ENCODE measurements at regions not wholly inside any gene's neighbourhood (a gene's known extent, or its start where the extent isn't known, plus 50 kb on each side); places are given as distances from the start of the nearest gene placed in this dataset.

DNA sequence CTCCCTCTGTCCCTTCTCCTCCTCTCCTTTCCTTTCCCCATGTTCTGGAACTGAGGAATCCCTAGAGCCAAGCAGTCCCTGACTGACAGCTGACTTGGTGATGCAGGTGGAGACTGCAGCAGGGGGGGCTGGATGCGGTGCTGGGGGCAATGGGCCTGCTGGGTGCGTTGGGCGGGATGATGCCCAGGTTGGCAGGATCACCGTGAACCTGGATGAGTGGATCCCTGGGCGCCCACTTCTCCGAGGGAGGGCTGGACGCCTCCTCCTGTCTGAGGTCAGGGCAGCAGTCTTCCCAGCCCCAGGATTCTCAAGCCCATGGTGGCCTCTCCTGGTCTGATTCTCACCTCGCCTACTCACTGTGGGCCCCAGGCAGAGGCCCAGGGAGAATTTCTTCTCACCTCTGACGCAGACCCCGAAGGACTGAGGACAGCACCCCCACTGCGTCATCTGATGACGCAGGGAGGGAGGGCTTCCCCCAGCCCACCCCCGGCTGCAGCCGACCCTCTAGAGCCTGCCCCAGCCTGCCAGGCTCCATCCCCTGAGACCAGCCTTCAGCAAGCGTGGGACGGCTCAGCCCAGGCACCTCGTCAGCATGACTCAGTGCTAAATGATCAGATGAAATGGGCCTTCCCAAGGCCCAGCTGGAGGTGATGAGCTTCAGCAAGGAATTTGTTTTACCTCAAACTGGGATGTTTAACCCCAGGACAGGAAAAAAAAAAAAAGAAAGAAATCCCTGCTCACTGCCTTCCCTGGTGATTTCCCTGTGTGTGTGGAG lies 188.0 kb upstream of the TNRC6C start:
- WGBS (ENCODE audit: insufficient coverage), result 82% methylated on average over 17 of the region's 17 CpGs
- Histone ChIP-seq H3K27me3 (replicated peaks in 1 of 2; ENCODE audit: control insufficient read depth in 2 of 2, extremely low read depth in 1 of 2, insufficient read depth in 2 of 2, low read length in 1 of 2) (peaks cover 0 to 4% of the 10 kb centered on the region in 2 experiments), H3K4me3 (ENCODE audit: control insufficient read depth in 1 of 2, extremely low read depth in 1 of 2, low read length in 1 of 2) (no peak overlapping the region), H3K36me3 (ENCODE audit: control insufficient read depth in 2 of 2, extremely low read depth in 1 of 2, insufficient read depth in 1 of 2, low read length in 1 of 2) (no peaks in the 10 kb centered on the region), H3K9me3 (no peaks in the 10 kb centered on the region), H3K27ac (ENCODE audit: low read length) (no peak overlapping the region), H3K4me1 (ENCODE audit: control insufficient read depth in 1 of 2, extremely low read depth in 1 of 2, insufficient read depth in 2 of 2, low read length in 2 of 2) (peaks cover 0 to 14% of the 10 kb centered on the region in 2 experiments)
- Mint-ChIP-seq H3K36me3 (no peaks in the 10 kb centered on the region), H3K27me3 (peaks cover 0 to 2% of the 10 kb centered on the region in 2 donors), H3K27ac (no peak overlapping the region), H3K4me1 (peaks cover 14 to 17% (median 15%) of the 10 kb centered on the region in 3 donors), H3K9me3 (no peaks in the 10 kb centered on the region), H3K4me3 (no peak overlapping the region)
- ChIA-PET POLR2A (no interaction called here), CTCF (interaction anchor here in 1 of 2 donors (1.5 kb wide), 1 partner anchor 188 kb away, joined by 3 read pairs; the partner anchor contains the start of gene TNRC6C)
- DNase-seq (no peak), ATAC-seq (replicated peaks in 1 of 4) (no peak)

DNA sequence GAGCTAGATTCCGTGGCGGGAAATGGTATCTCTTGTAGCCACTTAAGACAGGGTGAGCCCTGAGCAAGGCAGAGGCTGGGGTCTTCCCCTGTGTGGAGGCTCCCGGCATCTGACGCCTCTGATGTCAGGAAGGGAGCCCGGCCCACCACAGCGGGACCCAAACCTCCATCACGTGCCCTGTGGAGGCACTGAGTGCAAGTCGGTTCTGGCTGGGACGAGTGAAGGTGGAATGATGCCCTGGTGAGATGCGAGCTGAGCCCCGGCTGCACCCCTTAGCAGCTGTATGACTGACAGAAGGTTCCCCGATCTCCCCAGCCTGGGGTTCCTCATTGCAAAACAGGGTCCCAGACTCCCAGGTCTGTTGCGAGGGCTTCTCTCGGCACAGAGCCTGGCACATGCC lies 187.4 kb upstream of the TNRC6C start:
- Histone ChIP-seq H3K27me3 (replicated peaks in 1 of 2; ENCODE audit: control insufficient read depth in 2 of 2, extremely low read depth in 1 of 2, insufficient read depth in 2 of 2, low read length in 1 of 2) (peaks cover 0 to 4% of the 10 kb centered on the region in 2 experiments), H3K9me3 (no peaks in the 10 kb centered on the region), H3K4me1 (ENCODE audit: control insufficient read depth in 1 of 2, extremely low read depth in 1 of 2, insufficient read depth in 2 of 2, low read length in 2 of 2) (peaks cover 0 to 14% of the 10 kb centered on the region in 2 experiments), H3K27ac (ENCODE audit: low read length) (no peak overlapping the region), H3K36me3 (ENCODE audit: control insufficient read depth in 2 of 2, extremely low read depth in 1 of 2, insufficient read depth in 1 of 2, low read length in 1 of 2) (no peaks in the 10 kb centered on the region), H3K4me3 (ENCODE audit: control insufficient read depth in 1 of 2, extremely low read depth in 1 of 2, low read length in 1 of 2) (no peak overlapping the region)
- Mint-ChIP-seq H3K27ac (no peak overlapping the region), H3K4me3 (no peak overlapping the region), H3K36me3 (no peaks in the 10 kb centered on the region), H3K27me3 (peaks cover 0 to 2% of the 10 kb centered on the region in 2 donors), H3K9me3 (no peaks in the 10 kb centered on the region), H3K4me1 (peaks cover 14 to 17% (median 15%) of the 10 kb centered on the region in 3 donors)
- DNase-seq (no peak), ATAC-seq (replicated peaks in 1 of 4) (no peak)
- ChIA-PET POLR2A (no interaction called here), CTCF (interaction anchor here in 1 of 2 donors (1.5 kb wide), 1 partner anchor 187 kb away, joined by 3 read pairs; the partner anchor contains the start of gene TNRC6C)
- WGBS (ENCODE audit: insufficient coverage), result 91% methylated on average over 12 of the region's 14 CpGs

DNA sequence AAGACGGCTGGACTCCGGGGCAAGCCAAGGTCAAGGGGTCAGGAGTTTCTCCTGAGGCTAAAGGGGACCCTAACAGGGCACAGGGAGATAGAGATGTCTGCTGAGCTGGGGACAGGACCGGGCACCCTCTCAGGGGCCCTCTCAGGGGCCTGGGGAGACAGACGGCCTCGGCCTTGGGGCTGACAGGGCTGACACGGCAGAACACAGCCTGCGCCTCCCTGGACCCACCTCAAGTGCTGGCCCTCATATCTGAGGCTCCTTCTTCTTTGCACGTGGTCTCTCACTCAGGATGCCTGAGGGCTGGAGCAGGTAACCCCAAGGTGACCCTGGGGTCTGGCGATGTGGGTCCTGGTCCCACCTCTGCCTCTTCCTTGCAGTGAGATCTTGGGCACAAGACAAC lies 186.9 kb upstream of the TNRC6C start:
- Mint-ChIP-seq H3K9me3 (no peaks in the 10 kb centered on the region), H3K27ac (no peak overlapping the region), H3K36me3 (no peaks in the 10 kb centered on the region), H3K4me1 (peaks cover 14 to 17% (median 15%) of the 10 kb centered on the region in 3 donors), H3K4me3 (no peak overlapping the region), H3K27me3 (peaks cover 0 to 2% of the 10 kb centered on the region in 2 donors)
- H3K9me3 ChIP-seq, result no peaks in the 10 kb centered on the region
- ATAC-seq (replicated peaks in 1 of 4) (no peak), DNase-seq (no peak)
- H3K4me3 ChIP-seq (ENCODE audit: control insufficient read depth in 1 of 2, extremely low read depth in 1 of 2, low read length in 1 of 2), result no peak overlapping the region
- H3K27ac ChIP-seq (ENCODE audit: low read length), result no peak overlapping the region
- ChIA-PET CTCF (interaction anchor here in 1 of 2 donors (1.4 to 1.5 kb wide), 2 partner anchors 187 to 242 kb away, joined by 3 to 6 read pairs; partner anchors contain the start of gene TNRC6C), POLR2A (no interaction called here)
- 89% methylated on average over 9 of the region's 9 CpGs for WGBS (ENCODE audit: insufficient coverage)
- H3K27me3 ChIP-seq (replicated peaks in 1 of 2; ENCODE audit: control insufficient read depth in 2 of 2, extremely low read depth in 1 of 2, insufficient read depth in 2 of 2, low read length in 1 of 2), result peaks cover 0 to 4% of the 10 kb centered on the region in 2 experiments
- H3K4me1 ChIP-seq (ENCODE audit: control insufficient read depth in 1 of 2, extremely low read depth in 1 of 2, insufficient read depth in 2 of 2, low read length in 2 of 2), result peaks cover 0 to 14% of the 10 kb centered on the region in 2 experiments
- H3K36me3 ChIP-seq (ENCODE audit: control insufficient read depth in 2 of 2, extremely low read depth in 1 of 2, insufficient read depth in 1 of 2, low read length in 1 of 2), result no peaks in the 10 kb centered on the region

DNA sequence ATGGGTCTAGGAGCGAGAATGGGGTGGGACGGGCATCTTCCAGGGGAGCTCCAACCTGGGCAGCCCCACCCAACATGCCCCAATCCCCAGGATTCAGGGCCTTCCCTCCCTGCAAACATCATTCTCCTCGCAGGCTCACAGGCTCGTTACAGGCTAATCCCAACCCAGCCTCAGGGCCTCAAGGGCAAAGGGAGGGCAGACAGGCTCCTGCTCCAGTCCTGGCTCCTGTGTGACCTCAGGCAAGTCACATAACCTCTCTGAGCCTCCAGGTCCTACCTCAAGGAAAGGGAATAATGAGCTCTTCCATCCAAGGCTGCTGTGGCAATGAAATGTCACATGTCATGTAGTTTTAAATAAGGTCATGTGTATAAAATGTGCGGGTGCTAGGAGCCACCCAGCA lies 186.5 kb upstream of the TNRC6C start:
- Histone ChIP-seq H3K9me3 (no peaks in the 10 kb centered on the region), H3K36me3 (ENCODE audit: control insufficient read depth in 2 of 2, extremely low read depth in 1 of 2, insufficient read depth in 1 of 2, low read length in 1 of 2) (no peaks in the 10 kb centered on the region), H3K27me3 (replicated peaks in 1 of 2; ENCODE audit: control insufficient read depth in 2 of 2, extremely low read depth in 1 of 2, insufficient read depth in 2 of 2, low read length in 1 of 2) (peaks cover 0 to 4% of the 10 kb centered on the region in 2 experiments), H3K4me3 (ENCODE audit: control insufficient read depth in 1 of 2, extremely low read depth in 1 of 2, low read length in 1 of 2) (no peak overlapping the region), H3K27ac (ENCODE audit: low read length) (no peak overlapping the region), H3K4me1 (ENCODE audit: control insufficient read depth in 1 of 2, extremely low read depth in 1 of 2, insufficient read depth in 2 of 2, low read length in 2 of 2) (peaks cover 0 to 14% of the 10 kb centered on the region in 2 experiments)
- H3K27me3 Mint-ChIP-seq, result peaks cover 0 to 2% of the 10 kb centered on the region in 2 donors
- CTCF ChIA-PET, result interaction anchor here in 1 of 2 donors (1.4 to 1.5 kb wide), 2 partner anchors 186 to 242 kb away, joined by 3 to 6 read pairs; partner anchors contain the start of gene TNRC6C
- H3K9me3 Mint-ChIP-seq, result no peaks in the 10 kb centered on the region
- peak overlapping the region in 1 of 2 donors; percentile 69 for H3K27ac Mint-ChIP-seq
- ATAC-seq (replicated peaks in 1 of 4) (no peak), DNase-seq (no peak)
- H3K4me3 Mint-ChIP-seq, result no peak overlapping the region
- no peaks in the 10 kb centered on the region for H3K36me3 Mint-ChIP-seq
- H3K4me1 Mint-ChIP-seq, result peaks cover 14 to 17% (median 15%) of the 10 kb centered on the region in 3 donors
- POLR2A ChIA-PET, result interaction anchor here in 1 of 2 donors (0.7 kb wide), 1 partner anchor 241 kb away, joined by 5 read pairs; no protein-coding TSS in a partner anchor
- 91% methylated on average over 3 of the region's 5 CpGs for WGBS (ENCODE audit: insufficient coverage)

DNA sequence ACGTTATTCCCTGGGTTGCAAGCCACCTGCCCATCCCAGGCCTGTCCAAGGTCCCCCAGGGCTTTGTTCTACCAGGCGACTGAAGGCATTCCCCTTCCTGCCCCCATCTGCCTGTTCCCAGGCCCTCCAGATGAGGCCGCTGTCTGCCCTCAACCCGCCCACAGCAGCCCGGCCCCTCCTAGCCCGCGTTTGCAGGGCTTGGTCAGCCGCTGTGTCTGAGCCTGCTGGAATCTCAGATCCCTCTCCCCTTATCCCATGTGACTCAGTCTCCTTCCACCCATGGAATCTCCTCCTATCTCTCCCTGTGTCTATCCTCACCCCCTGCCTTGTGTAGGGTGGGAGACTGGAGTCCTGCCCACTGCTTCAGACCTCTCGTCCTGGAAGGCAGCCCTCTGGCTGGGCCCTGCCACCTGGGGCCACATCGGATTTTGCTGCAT lies 186.0 kb upstream of the TNRC6C start:
- ChIA-PET POLR2A (interaction anchor here in 1 of 2 donors (0.7 kb wide), 1 partner anchor 241 kb away, joined by 5 read pairs; no protein-coding TSS in a partner anchor), CTCF (interaction anchor here in 1 of 2 donors (1.4 kb wide), 1 partner anchor 241 kb away, joined by 6 read pairs; no protein-coding TSS in a partner anchor)
- H3K27me3 Mint-ChIP-seq, result peaks cover 0 to 2% of the 10 kb centered on the region in 2 donors
- H3K4me3 ChIP-seq (ENCODE audit: control insufficient read depth in 1 of 2, extremely low read depth in 1 of 2, low read length in 1 of 2), result no peak overlapping the region
- H3K4me1 Mint-ChIP-seq, result peaks cover 14 to 17% (median 15%) of the 10 kb centered on the region in 3 donors
- no peaks in the 10 kb centered on the region for H3K9me3 Mint-ChIP-seq
- peak overlapping the region in 1 of 2 donors; percentile 69 for H3K27ac Mint-ChIP-seq
- peaks cover 0 to 4% of the 10 kb centered on the region in 2 experiments for H3K27me3 ChIP-seq (replicated peaks in 1 of 2; ENCODE audit: control insufficient read depth in 2 of 2, extremely low read depth in 1 of 2, insufficient read depth in 2 of 2, low read length in 1 of 2)
- no peaks in the 10 kb centered on the region for H3K36me3 ChIP-seq (ENCODE audit: control insufficient read depth in 2 of 2, extremely low read depth in 1 of 2, insufficient read depth in 1 of 2, low read length in 1 of 2)
- WGBS (ENCODE audit: insufficient coverage), result 29% methylated on average over 7 of the region's 10 CpGs
- H3K27ac ChIP-seq (ENCODE audit: low read length), result no peak overlapping the region
- no peaks in the 10 kb centered on the region for H3K36me3 Mint-ChIP-seq
- no peak overlapping the region for H3K4me3 Mint-ChIP-seq
- H3K9me3 ChIP-seq, result no peaks in the 10 kb centered on the region
- peaks cover 0 to 14% of the 10 kb centered on the region in 2 experiments for H3K4me1 ChIP-seq (ENCODE audit: control insufficient read depth in 1 of 2, extremely low read depth in 1 of 2, insufficient read depth in 2 of 2, low read length in 2 of 2)
- peak; percentile 30 to 80 (median 61) for DNase-seq
- peak; percentile 88 to 98 (median 91) for ATAC-seq (replicated peaks in 1 of 4)

DNA sequence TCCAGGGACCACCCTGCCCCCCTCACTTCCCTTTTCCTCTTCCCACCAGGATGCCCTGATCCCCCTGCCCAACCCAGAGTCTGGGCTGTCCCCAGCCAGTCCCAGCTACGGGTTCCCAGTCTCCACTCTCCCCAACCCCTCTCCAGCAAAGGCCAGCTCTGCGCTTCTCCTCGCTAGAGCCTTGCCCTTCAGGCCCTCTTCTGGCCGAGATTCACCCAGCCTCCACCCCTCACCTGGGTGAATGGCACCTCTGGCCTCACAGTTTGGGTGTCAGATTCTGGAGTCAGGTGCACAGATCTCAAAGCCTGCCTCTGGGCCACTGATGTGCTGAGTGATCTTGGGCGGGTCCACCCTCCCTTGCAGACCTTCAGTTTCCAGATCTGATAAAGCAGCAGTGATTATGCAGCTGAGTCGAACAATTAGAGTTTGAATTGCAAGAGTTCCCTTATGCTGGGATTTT lies 185.6 kb upstream of the TNRC6C start:
- no peaks in the 10 kb centered on the region for H3K9me3 Mint-ChIP-seq
- H3K36me3 ChIP-seq (ENCODE audit: control insufficient read depth in 2 of 2, extremely low read depth in 1 of 2, insufficient read depth in 1 of 2, low read length in 1 of 2), result no peaks in the 10 kb centered on the region
- CTCF ChIA-PET, result interaction anchor here in 1 of 2 donors (0.9 to 1.4 kb wide), 3 partner anchors 11 to 241 kb away, joined by 3 to 6 read pairs (median 3); no protein-coding TSS in a partner anchor
- H3K36me3 Mint-ChIP-seq, result no peaks in the 10 kb centered on the region
- ATAC-seq (replicated peaks in 1 of 4) (peak in 2 of 4 experiments; percentile 18 to 22), DNase-seq (peak in 2 of 35 experiments; percentile 7 to 22)
- no peak overlapping the region for H3K4me3 Mint-ChIP-seq
- WGBS (ENCODE audit: insufficient coverage), result 80% methylated on average over 6 of the region's 6 CpGs
- peaks cover 0 to 2% of the 10 kb centered on the region in 2 donors for H3K27me3 Mint-ChIP-seq
- no peak overlapping the region for H3K27ac ChIP-seq (ENCODE audit: low read length)
- no peaks in the 10 kb centered on the region for H3K9me3 ChIP-seq
- no peak overlapping the region for H3K27ac Mint-ChIP-seq
- H3K4me1 Mint-ChIP-seq, result peaks cover 14 to 17% (median 15%) of the 10 kb centered on the region in 3 donors
- H3K4me3 ChIP-seq (ENCODE audit: control insufficient read depth in 1 of 2, extremely low read depth in 1 of 2, low read length in 1 of 2), result no peak overlapping the region
- peaks cover 0 to 14% of the 10 kb centered on the region in 2 experiments for H3K4me1 ChIP-seq (ENCODE audit: control insufficient read depth in 1 of 2, extremely low read depth in 1 of 2, insufficient read depth in 2 of 2, low read length in 2 of 2)
- peaks cover 0 to 4% of the 10 kb centered on the region in 2 experiments for H3K27me3 ChIP-seq (replicated peaks in 1 of 2; ENCODE audit: control insufficient read depth in 2 of 2, extremely low read depth in 1 of 2, insufficient read depth in 2 of 2, low read length in 1 of 2)
- POLR2A ChIA-PET, result no interaction called here
